ENCODE measurements at regions not wholly inside any gene's neighbourhood (a gene's known extent, or its start where the extent isn't known, plus 50 kb on each side); places are given as distances from the start of the nearest gene placed in this dataset.
"Not testable (repeated sequence)": the region's sequence is repeated elsewhere in the genome, so short reads cannot be mapped to it uniquely, and the experiment has no call there.

DNA sequence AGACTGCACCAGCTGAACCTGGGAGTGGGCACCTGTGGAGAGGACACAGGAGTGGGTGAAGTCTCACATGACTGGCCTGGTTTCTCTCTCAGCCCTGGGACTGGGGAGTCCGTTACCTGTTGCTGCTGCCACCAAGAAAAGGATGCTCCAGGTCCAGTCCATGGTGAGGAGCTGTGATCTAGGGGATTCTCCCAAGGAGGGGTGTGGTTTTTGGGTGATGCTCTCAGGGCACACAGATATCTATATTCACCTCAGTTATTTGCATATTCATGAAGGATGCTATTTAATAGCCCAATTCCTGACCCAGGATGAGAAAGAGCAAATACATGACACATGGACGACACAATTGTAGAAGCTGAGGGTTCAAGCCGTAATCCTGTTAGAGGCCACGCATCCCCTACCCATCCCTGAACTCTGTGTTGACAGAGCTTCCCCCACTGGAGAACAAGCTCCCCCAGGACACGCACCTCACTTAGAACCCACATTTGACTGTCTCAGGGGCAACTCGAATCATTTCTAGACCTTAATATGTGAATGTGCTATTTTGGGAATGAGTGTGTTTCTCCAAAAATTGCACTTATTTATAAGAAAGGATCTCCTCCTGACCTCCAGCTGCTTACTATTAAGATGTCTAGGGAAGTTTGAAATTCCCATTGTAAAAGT is 658.9 kb downstream of the TMEM121 start:
- not testable (repeated sequence) for DNase-seq

DNA sequence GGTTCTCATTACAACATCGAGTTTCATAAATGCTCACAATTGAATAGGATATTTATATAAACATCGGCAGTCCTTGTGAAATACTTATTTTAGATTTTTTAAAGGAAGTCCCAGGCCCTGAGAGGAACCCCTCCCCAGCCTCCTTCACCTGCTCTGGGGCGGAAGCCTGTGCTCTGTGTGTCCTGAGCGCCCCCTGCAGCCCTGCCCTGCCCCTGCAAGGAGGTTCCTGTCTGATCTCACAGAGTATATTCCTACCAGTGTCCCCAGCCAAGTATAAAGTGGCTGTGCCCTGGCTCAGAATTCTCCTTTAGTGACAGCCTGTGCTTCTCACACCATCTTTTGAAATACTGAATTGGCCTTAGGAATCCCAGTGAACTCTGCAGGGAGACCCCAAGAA is 659.5 kb downstream of the TMEM121 start:
- DNase-seq = no peak

- DNase-seq = no peak
Observed at GRCh38 chr14:106187216-106187615, 660.8 kb downstream of the TMEM121 start.

DNA sequence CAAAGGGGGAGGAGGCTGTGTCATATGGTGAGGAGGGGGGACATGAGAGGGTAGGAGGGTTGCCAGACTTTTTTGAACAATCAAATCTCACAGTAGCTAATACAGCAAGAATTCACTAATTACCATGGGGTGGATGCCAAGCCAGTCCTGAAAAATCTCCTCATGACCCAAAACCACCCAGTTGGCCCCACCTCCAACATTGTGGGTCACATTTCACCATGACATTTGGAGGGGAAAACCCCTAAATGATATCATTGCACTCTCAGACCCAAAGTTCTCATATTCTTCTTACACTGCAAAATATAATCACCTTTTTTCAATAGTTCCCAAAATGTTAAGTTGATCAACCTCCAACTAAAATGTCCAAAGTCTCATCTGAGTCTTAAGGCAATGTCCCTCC is 666.3 kb downstream of the TMEM121 start:
- not testable (repeated sequence) for DNase-seq

DNA sequence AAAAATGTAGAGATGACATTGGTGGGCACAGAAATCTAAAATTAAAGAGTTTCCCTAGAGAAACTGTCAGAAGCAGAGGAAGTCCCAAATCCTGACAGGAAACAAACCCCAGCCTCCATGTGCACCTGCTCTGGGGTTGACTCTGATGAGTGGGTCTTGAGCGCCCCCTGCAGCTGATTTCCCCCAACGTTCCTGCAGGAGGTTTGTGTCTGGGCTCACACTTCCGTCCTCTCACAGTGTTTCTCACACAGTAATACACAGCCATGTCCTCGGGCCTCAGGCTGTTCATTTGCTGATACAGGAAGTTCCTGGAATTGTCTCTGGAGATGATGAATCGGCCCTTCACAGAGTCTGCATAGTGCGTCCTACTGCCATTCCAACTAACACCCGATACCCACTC is 670.1 kb downstream of the TMEM121 start:
- DNase-seq = not testable (repeated sequence)

- DNase-seq = not testable (repeated sequence)
Observed at GRCh38 chr14:106197264-106197663, 670.9 kb downstream of the TMEM121 start.

DNA sequence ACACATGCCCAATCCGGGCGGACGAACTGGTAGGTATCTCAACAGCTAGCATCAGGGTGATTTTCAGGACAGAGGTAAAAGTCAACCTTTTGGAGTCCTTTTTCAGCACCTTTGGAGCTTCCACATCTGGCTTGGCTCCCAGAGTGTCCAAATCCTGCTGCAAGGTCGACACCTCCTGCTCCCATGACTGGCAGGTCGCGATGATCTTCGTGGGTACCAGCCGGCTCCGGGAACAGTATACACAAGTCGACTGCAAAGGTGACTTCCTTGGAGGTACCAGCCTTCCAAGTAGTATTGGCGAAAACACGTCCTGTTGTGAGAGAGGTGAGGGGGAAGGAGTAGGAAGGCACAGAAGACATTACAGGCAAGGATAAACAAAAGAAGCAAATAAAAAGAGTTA is 672.7 kb downstream of the TMEM121 start:
- no peak for DNase-seq

DNA sequence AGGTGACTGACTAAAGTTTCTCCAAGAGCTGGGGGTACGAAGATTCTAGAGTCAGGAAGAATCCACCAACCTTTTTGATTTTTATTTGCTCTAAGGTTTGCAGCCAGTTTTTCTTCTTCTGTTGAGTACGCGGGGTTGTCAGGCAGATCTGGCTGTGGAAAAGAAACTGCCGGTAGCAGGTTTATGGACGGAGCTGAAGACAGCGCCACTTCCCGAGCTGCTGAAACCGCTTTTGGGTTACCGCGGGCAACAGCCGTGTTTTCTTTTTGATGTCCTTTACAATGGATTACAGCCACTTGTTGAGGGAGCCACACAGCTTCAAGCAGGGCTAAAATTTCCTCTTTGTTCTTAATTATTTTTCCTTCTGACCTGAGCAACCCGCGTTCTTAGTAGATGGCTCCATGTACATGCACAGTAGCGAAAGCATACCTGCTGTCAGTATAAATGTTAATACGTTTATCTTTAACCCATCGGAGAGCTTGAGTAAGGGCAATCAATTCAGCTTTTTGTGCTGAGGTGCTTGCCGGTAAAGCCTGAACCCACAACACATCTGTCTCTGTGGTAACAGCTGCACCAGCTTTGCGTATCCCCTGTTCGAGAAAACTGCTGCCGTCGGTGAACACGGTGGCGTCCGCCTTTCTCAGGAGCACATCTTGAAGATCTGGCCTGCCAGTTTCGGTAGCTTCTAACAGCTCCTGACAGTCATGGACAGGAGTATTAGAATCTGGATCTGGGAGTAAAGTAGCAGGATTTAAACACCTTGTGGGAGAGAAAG is 674.3 kb downstream of the TMEM121 start:
- DNase-seq = no peak

- DNase-seq = no peak
Observed at GRCh38 chr14:106201376-106201775, 675.0 kb downstream of the TMEM121 start.

DNA sequence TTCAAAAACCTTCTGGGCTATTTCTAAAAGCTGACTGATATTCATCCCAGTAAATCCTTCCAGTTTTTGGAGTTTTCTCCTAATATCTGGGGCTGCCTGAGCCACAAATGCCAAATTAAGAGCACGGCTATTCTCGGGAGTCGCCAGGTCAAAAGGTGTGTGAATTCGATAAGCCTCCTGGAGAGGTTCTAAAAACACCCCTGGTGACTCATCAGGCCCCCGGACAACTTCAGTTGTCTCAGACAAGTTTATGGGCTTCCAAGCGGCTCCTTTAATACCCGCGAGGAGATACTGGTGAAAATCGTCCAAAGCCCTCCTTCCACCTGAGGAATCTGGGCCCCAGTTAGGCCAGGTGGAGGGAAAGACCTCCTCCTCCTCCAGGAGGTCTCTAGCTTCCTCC is 677.1 kb downstream of the TMEM121 start:
- DNase-seq = no peak

- DNase-seq = no peak
Observed at GRCh38 chr14:106204063-106204462, 677.7 kb downstream of the TMEM121 start.

DNA sequence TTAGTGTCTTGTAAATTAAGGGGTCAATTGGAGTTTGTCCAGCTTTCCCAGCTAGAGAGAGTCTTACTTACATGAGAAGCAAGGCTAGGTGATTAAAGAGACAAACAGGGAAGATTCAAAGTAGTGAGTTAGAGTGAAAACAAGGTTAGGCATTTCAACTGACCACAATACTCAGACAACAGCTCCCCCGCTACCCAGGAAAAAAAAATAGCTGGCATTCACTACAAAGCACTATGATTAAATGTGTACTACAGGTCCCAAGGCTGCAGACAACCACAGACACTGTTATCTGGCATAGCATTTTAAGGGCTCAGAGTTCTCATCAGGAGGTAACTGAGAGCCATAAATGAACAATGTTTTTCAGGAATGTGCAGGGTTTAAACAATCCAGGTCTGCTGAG is 680.9 kb downstream of the TMEM121 start:
- no peak for DNase-seq

DNA sequence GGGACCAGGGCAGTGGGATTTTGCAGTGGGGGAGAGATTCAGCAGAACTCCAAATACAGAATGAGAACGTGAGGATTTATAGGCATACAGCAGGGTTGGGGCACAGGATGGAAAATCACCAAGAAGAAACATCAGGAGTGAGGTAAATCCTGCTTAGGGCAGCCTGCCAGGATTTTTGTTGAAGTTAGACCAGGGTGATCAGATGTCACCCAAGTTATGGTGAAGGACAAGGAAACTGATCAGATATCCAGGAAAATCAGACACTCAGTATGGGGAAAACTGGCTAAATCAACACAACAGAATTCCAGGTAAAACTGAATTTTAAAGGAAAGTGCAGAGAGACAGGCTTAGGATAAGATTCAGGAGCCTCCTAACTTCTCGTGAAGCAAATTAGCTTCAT is 682.4 kb downstream of the TMEM121 start:
- no peak for DNase-seq

DNA sequence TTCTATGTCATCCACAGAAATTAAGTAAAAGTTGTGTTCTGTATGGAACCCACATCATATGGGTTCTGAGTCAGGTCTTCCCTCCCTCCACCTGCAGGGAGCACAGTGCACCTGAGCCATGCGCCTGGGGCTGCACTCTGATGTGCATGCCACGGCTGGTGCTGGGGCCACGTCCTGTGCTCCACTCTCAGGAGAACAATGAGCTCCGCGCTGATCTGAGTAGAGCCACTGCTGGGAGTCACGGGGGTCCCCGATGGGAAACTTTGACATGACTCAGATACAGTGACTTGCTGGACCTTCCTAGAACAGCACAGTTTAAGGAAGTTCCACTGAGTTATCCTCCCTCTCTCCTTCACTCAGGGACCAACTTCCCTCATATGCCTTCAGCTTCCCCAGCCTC is 683.4 kb downstream of the TMEM121 start:
- DNase-seq = no peak

DNA sequence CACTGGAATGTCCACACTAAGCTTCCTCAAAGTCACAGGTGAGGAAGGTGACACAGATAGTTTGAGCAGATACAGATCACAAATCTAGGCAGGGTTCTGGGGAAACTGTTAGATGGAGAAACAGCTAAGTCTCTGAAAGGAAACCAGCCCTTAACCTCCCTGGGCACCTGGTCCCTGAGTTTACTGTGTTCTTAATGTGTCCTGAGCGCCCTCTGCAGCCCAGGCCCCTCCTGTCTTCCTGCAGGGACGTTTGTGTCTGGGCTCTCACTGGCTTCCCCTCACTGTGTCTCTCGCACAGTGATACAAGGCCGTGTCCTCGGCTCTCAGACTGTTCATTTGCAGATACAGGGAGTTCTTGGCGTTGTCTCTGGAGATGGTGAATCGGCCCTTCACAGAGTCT is 684.3 kb downstream of the TMEM121 start:
- no peak for DNase-seq

- DNase-seq = no peak
Observed at GRCh38 chr14:106211334-106211900, 685.0 kb downstream of the TMEM121 start.

DNA sequence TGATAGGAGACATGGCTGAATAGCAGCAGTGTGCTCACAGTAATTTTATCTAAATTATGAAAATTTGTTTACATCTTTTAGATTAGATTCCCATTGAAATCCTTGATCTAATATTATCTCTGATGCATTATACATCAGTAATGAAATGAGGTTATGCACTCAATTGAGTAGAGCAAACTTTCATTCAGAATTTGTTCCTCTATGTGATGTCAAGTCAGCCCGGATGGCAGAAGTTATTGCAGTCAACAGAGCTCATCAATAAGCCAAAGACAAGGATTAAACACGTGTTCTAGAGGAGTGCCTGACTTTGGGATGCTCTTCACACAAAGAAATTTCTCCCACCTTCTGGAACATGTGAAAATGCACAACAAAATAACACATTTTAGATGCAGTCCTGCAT is 688.8 kb downstream of the TMEM121 start:
- DNase-seq = no peak

DNA sequence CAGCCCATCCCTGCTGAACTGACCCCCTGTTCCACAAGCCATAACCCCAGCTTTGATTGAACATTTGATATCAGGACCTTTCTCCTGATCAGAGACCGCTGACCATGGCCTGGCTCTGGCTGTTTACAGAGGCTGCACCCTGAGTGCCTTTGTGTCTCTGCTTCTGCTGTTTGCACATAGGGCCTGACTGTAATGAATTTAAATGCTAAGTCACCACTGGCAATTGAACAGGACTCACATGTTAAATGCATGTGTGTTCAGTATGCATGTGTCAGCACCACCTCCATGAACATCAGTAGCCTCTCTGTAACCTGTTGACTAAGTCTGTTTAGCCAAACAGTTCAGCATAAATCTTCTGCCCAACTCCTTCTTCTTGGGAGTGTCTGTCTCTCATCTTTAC is 690.3 kb downstream of the TMEM121 start:
- no peak for DNase-seq

DNA sequence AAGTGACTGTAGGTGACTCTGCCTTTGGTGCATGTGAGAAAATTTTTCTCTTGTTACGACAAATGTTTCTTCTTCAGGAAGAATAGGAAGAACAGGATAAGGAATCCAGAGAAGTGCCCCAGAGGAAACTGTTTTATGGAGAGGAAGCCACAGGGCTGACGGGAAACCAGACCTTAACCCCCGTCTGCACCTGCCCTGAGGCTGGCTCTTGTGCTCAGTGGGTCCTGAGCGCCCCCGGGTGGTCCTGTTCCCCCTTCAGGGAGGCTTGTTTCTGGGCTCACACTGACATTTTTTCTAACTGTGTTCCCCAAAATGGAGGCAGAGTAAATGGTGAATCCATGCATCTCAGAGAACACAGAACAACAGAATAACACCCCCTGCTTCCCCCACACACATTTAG is 691.8 kb downstream of the TMEM121 start:
- DNase-seq = no peak

DNA sequence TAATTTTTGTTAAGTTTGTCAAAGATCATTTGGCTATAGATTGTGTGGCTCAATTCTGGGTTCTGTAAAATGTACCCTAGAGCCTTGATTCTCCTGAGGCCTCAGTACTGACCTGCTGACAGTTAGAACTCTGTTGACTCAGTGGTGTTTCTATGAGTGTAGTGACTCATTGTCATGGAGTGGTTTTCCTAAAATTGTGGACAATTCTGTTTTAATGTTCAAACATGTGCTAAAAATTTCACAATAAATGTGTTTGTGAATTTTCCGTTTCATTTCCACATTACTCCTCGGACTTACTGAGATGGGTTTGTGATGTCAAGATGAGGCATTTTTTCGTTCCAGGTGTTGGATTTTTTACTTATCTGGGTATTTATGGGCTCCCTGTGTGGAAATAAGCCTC is 695.9 kb downstream of the TMEM121 start:
- DNase-seq = no peak

DNA sequence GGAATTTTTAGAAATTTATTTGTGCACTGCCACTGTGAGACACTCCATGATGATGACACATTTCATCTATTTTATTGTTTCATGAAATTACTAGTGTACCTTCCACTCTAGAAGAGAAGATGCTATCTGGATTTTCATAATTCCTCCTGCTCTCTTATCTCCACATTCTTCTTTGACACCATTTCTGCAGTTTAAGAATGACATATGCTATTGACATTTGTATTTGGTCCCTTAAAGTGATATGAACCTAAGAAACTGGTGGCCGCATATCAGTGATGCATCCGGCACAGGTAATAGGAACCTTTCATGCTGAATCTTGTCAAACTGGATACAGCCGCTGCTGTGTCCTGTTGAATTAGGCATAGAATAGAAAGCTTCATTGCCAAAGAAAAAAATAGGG is 696.3 kb downstream of the TMEM121 start:
- DNase-seq = no peak

DNA sequence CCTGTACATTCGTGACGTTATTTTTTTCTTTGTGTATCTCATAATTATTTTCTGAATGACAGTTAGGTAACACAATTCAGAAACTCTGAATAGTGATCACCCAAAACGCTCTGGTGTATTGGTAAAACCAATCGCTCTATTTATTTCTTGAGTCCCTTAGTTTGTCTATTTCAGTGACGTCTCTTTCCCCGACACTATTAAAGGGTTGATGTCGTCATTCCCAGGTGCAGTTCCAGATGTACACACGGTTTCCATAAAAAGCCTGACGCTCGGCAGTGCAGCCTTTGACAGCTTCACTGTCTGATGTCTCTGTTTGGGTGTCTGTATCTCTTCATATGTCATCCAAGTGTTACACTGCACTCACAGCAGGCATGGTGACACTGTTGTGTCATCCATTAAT is 701.4 kb downstream of the TMEM121 start:
- no peak for DNase-seq

GRCh38 chr14:106228541-106229158 is 702.3 kb downstream of the TMEM121 start:
- DNase-seq = no peak

DNA sequence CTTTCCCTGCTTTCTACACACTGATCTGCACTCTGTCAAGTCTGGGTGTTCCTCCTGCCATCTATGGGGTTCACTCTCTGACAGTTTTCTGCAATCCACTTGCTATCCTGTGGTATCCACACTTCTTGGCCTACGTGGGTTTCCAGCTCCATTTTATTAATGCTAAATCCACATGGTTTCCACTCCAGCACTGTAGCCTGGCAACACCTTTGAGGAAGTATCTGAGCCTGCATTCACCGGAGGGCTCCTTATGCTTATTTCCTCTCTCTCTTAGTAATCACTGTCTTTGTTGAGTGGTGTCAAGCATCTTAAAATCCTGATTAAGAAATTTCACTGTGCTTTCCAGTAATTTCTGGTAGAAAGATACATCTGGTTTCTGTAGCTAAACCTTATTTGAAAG is 703.7 kb downstream of the TMEM121 start:
- DNase-seq = no peak
